GM23338 (cell line): ENCODE measurements at regions not wholly inside any gene's neighbourhood (a gene's known extent, or its start where the extent isn't known, plus 50 kb on each side); places are given as distances from the start of the nearest gene placed in this dataset.

Experiments
- CREB1 ChIP-seq: fragments of 250-450 bp; sonication (Bioruptor Pico); IDR thresholded peaks from 2 replicates; pipeline ENCODE4 v1.5.0; 2020; ENCODE audit warnings: low read depth, mild to moderate bottlenecking, moderate library complexity
- CTCF ChIP-seq, 2 experiments: fragments of 200-600 bp in 1 of 2; sonication (generic) in 1 of 2; conservative IDR thresholded peaks; 2 replicates each; pipeline versions ENCODE4 v1.5.1 to v1.6.1; 2016 to 2017; ENCODE audit warnings: antibody characterized with exemption in 2 of 2, low read depth in 2 of 2, mild to moderate bottlenecking in 2 of 2, moderate library complexity in 1 of 2
- ETS1 ChIP-seq: IDR thresholded peaks from 2 replicates; pipeline ENCODE4 v1.6.1; 2016; ENCODE audit warnings: antibody characterized with exemption
- EZH2 ChIP-seq: fragments of 200-600 bp; sonication (generic); IDR thresholded peaks from one replicate; pipeline ENCODE4 v1.8.0; 2017; ENCODE audit warnings: antibody characterized with exemption, mild to moderate bottlenecking, low read depth; ENCODE audit not compliant: unreplicated experiment
- EZH2phosphoT487 ChIP-seq: fragments of 200-600 bp; sonication (generic); IDR thresholded peaks from one replicate; pipeline ENCODE4 v1.8.1; 2018; ENCODE audit warnings: antibody characterized with exemption; ENCODE audit not compliant: unreplicated experiment
- JUNB ChIP-seq: IDR thresholded peaks from one replicate; pipeline ENCODE4 v1.6.1; 2016; ENCODE audit warnings: antibody characterized with exemption; ENCODE audit not compliant: unreplicated experiment
- POLR2AphosphoS5 ChIP-seq: IDR thresholded peaks from 2 replicates; pipeline ENCODE4 v1.6.1; 2016; ENCODE audit warnings: antibody characterized with exemption, low read depth
- REST ChIP-seq: IDR thresholded peaks from one replicate; pipeline ENCODE4 v1.6.1; 2018; ENCODE audit warnings: antibody characterized with exemption; ENCODE audit not compliant: unreplicated experiment
- ZNF462 ChIP-seq: fragments of 250-450 bp; sonication (Bioruptor Pico); IDR thresholded peaks from 2 replicates; pipeline ENCODE4 v1.5.0; 2020; ENCODE audit warnings: mild to moderate bottlenecking, moderate library complexity

- TF ChIP-seq REST (no peak), POLR2AphosphoS5 (no peak), CREB1 (CRISPR knock-in tag) (no peak), CTCF (conservative IDR thresholded peaks at IDR 0.05; ENCODE audit: low read depth in 2 of 2) (no peak; a peak in 1 of 4 replicates), EZH2phosphoT487 (no peak), ZNF462 (no peak), ETS1 (no peak), EZH2 (no peak), JUNB (no peak)
These were observed 186.9 kb downstream of the ARRDC4 start for GRCh38 chr15:98147415-98147814.
